T-cell (primary cell): ENCODE measurements at regions not wholly inside any gene's neighbourhood (a gene's known extent, or its start where the extent isn't known, plus 50 kb on each side); places are given as distances from the start of the nearest gene placed in this dataset.

Experiments used
- ATAC-seq, 4 experiments: fragments of 200-7000 bp in 3 of 4; fragments of 150-1000 bp in 1 of 4; cut with Tn5 transposase; replicated peaks in 1 of 4; 1 replicate in 3 of 4; 2 replicates in 1 of 4; pipeline ENCODE4 v1.10.0; 2021; ENCODE audit warnings: moderate library complexity in 3 of 4, mild to moderate bottlenecking in 2 of 4, moderate number of reproducible peaks in 1 of 4
- CTCF ChIA-PET, 2 donors: fragments of 300-600 bp; sonication (Branson Sonifier 250); formaldehyde crosslinking; loops; one replicate each; lab custom pipeline; 2022; ENCODE audit warnings: antibody characterized with exemption in 2 of 2; lab: Charles Lee
- POLR2A ChIA-PET, 2 donors: fragments of 300-600 bp; sonication (Branson Sonifier 250); formaldehyde crosslinking; loops; one replicate each; lab custom pipeline; 2022; ENCODE audit warnings: antibody characterized with exemption in 2 of 2; lab: Charles Lee
- DNase-seq, 35 experiments: peaks; one replicate each; pipeline versions ENCODE4 v3.0.0 to v3.0.0-alpha.2; 2013 to 2023
- H3K27ac ChIP-seq: one replicate; pipeline ENCODE4 v1.5.1; 2013; ENCODE audit warnings: low read length
- H3K27me3 ChIP-seq, 2 experiments: replicated peaks in 1 of 2; 1 replicate in 1 of 2; 2 replicates in 1 of 2; pipeline versions ENCODE4 v1.6.1 to v1.7.0; 2013; ENCODE audit warnings: low read length in 1 of 2, mixed read lengths in 1 of 2; ENCODE audit not compliant: control insufficient read depth in 2 of 2, insufficient read depth in 2 of 2; ENCODE audit errors: extremely low read depth in 1 of 2
- H3K36me3 ChIP-seq, 2 donors: 1 replicate in 1 of 2; 2 replicates in 1 of 2; pipeline versions ENCODE4 v1.6.1 to v1.7.0; 2013; ENCODE audit warnings: low read length in 1 of 2; ENCODE audit not compliant: control insufficient read depth in 2 of 2, insufficient read depth in 1 of 2; ENCODE audit errors: extremely low read depth in 1 of 2
- H3K4me1 ChIP-seq, 2 experiments: 1 replicate in 1 of 2; 2 replicates in 1 of 2; pipeline versions ENCODE4 v1.6.1 to v1.7.0; 2013; ENCODE audit warnings: low read length in 2 of 2, mixed read lengths in 1 of 2; ENCODE audit not compliant: insufficient read depth in 2 of 2, control insufficient read depth in 1 of 2; ENCODE audit errors: extremely low read depth in 1 of 2
- H3K4me3 ChIP-seq, 2 donors: 1 replicate in 1 of 2; 2 replicates in 1 of 2; pipeline versions ENCODE4 v1.5.1 to v1.7.0; 2013; ENCODE audit warnings: mild to moderate bottlenecking in 2 of 2, low read length in 1 of 2, moderate library complexity in 1 of 2; ENCODE audit not compliant: control insufficient read depth in 1 of 2; ENCODE audit errors: extremely low read depth in 1 of 2
- H3K9me3 ChIP-seq: 2 replicates; pipeline ENCODE4 v1.7.0; 2013
- H3K27ac Mint-ChIP-seq, 2 donors: one replicate each; pipeline ENCODE4 v1.8.0; 2020 to 2021; ENCODE audit warnings: mild to moderate bottlenecking in 2 of 2, mixed read lengths in 2 of 2
- H3K27me3 Mint-ChIP-seq, 2 donors: one replicate each; pipeline ENCODE4 v1.8.0; 2021 to 2022; ENCODE audit warnings: mixed read lengths in 2 of 2
- H3K36me3 Mint-ChIP-seq: one replicate; pipeline ENCODE4 v1.8.0; 2021; ENCODE audit warnings: mixed read lengths
- H3K4me1 Mint-ChIP-seq, 3 donors: one replicate each; pipeline ENCODE4 v1.8.0; 2020 to 2022; ENCODE audit warnings: mixed read lengths in 3 of 3, mild to moderate bottlenecking in 1 of 3
- H3K4me3 Mint-ChIP-seq, 3 donors: one replicate each; pipeline ENCODE4 v1.8.0; 2020 to 2022; ENCODE audit warnings: mild to moderate bottlenecking in 3 of 3, mixed read lengths in 3 of 3, moderate library complexity in 3 of 3
- H3K9me3 Mint-ChIP-seq, 3 donors: one replicate each; pipeline ENCODE4 v1.8.0; 2020 to 2022; ENCODE audit warnings: mixed read lengths in 3 of 3
- WGBS: methylation state at CpG from one replicate; pipeline ENCODE4 v1.1.5; 2013; ENCODE audit warnings: missing lambda C conversion rate; ENCODE audit not compliant: insufficient coverage; 5-methylcytosine and 5-hydroxymethylcytosine counted together

DNA sequence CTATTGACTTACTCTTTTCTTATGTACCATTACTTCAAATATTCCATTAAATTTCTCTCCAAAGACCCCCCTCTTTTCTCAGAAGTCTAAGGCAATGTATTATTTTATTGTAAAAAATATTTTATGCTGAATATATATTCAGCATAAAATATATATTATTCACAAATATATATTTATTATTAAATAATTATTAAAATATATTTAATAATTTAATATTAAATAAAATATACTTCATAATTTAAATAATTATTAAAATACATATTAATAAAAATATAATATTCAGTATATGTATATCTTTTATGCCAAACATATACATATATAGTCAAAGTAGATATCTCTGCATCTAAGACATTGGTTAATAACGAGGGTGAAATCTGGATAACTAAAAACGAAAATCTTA, 418.4 kb downstream of the GASK1B start:
- Histone ChIP-seq H3K4me1 (no peaks in the 10 kb centered on the region), H3K9me3 (no peaks in the 10 kb centered on the region), H3K27ac (no peak overlapping the region), H3K4me3 (no peak overlapping the region), H3K27me3 (no peaks in the 10 kb centered on the region), H3K36me3 (no peaks in the 10 kb centered on the region)
- no peaks in the 10 kb centered on the region for H3K27me3 Mint-ChIP-seq
- H3K4me3 Mint-ChIP-seq: no peak overlapping the region
- H3K4me1 Mint-ChIP-seq: no peaks in the 10 kb centered on the region
- ChIA-PET POLR2A (no interaction called here), CTCF (no interaction called here)
- no CpG with 5 or more reads among the region's 2 CpGs for WGBS
- DNase-seq (no peak), ATAC-seq (no peak)
- H3K9me3 Mint-ChIP-seq: peaks cover 10 to 27% (median 14%) of the 10 kb centered on the region in 3 donors
- no peaks in the 10 kb centered on the region for H3K36me3 Mint-ChIP-seq
- H3K27ac Mint-ChIP-seq: no peak overlapping the region

- no peaks in the 10 kb centered on the region for H3K9me3 ChIP-seq
- ChIA-PET POLR2A (no interaction called here), CTCF (no interaction called here)
- no peak overlapping the region for H3K27ac ChIP-seq
- no peaks in the 10 kb centered on the region for H3K27me3 Mint-ChIP-seq
- no peaks in the 10 kb centered on the region for H3K4me1 ChIP-seq
- no peaks in the 10 kb centered on the region for H3K36me3 ChIP-seq
- H3K9me3 Mint-ChIP-seq: peaks cover 12 to 17% (median 14%) of the 10 kb centered on the region in 3 donors
- no peaks in the 10 kb centered on the region for H3K27me3 ChIP-seq
- whole genome bisulfite sequencing: no CpG with 5 or more reads among the region's 2 CpGs
- no peak overlapping the region for H3K4me3 ChIP-seq
- no peak overlapping the region for H3K27ac Mint-ChIP-seq
- no peaks in the 10 kb centered on the region for H3K36me3 Mint-ChIP-seq
- ATAC-seq (no peak), DNase-seq (no peak)
- H3K4me3 Mint-ChIP-seq: no peak overlapping the region
- H3K4me1 Mint-ChIP-seq: no peaks in the 10 kb centered on the region
These were observed 421.2 kb downstream of the GASK1B start for GRCh38 chr4:157751631-157752030.

GRCh38 chr4:157741642-157742041, 431.2 kb downstream of the GASK1B start:
- H3K4me1 ChIP-seq: no peaks in the 10 kb centered on the region
- no peaks in the 10 kb centered on the region for H3K4me1 Mint-ChIP-seq
- H3K27me3 ChIP-seq: no peaks in the 10 kb centered on the region
- H3K4me3 Mint-ChIP-seq: no peak overlapping the region
- CTCF ChIA-PET: no interaction called here
- no peaks in the 10 kb centered on the region for H3K9me3 ChIP-seq
- POLR2A ChIA-PET: no interaction called here
- DNase-seq (no peak), ATAC-seq (no peak)
- H3K36me3 ChIP-seq: no peaks in the 10 kb centered on the region
- H3K27me3 Mint-ChIP-seq: no peaks in the 10 kb centered on the region
- peaks cover 5 to 9% (median 8%) of the 10 kb centered on the region in 3 donors for H3K9me3 Mint-ChIP-seq
- H3K36me3 Mint-ChIP-seq: no peaks in the 10 kb centered on the region
- H3K27ac Mint-ChIP-seq: no peak overlapping the region
- WGBS: no CpG with 5 or more reads among the region's 1 CpG
- no peak overlapping the region for H3K4me3 ChIP-seq
- no peak overlapping the region for H3K27ac ChIP-seq

DNA sequence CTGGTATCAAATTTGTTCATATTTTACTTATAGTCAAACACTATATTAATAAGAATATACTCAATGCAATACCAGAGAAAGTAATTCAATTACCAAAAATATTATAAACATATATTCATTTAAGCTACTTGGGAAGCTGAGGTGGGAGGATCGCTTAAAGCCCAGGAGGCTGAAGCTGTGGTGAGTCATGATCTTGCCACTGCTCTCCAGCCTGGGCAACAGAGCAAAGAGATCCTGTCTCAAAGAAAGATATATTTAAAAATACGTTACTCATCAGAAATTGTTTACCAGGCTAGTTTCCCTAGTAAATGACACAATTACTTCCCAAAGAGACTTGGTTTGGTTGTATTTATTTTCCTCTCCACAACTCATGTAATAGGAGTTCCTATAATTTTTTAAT, 433.6 kb downstream of the GASK1B start:
- H3K4me3 ChIP-seq: no peak overlapping the region
- POLR2A ChIA-PET: no interaction called here
- H3K9me3 ChIP-seq: no peaks in the 10 kb centered on the region
- Mint-ChIP-seq H3K4me1 (no peaks in the 10 kb centered on the region), H3K27me3 (no peaks in the 10 kb centered on the region), H3K4me3 (no peak overlapping the region), H3K27ac (no peak overlapping the region), H3K9me3 (peaks cover under 1 to 6% (median 4%) of the 10 kb centered on the region in 3 donors), H3K36me3 (no peaks in the 10 kb centered on the region)
- ATAC-seq: no peak
- WGBS: no CpG with 5 or more reads among the region's 2 CpGs
- H3K27ac ChIP-seq: no peak overlapping the region
- H3K4me1 ChIP-seq: no peaks in the 10 kb centered on the region
- H3K36me3 ChIP-seq: no peaks in the 10 kb centered on the region
- CTCF ChIA-PET: no interaction called here
- no peaks in the 10 kb centered on the region for H3K27me3 ChIP-seq
- DNase-seq: no peak

GRCh38 chr4:157728215-157728614, 444.6 kb downstream of the GASK1B start:
- no peaks in the 10 kb centered on the region for H3K27me3 ChIP-seq
- no peak overlapping the region for H3K27ac ChIP-seq
- Mint-ChIP-seq H3K9me3 (peaks cover 8 to 14% (median 12%) of the 10 kb centered on the region in 3 donors), H3K27me3 (no peaks in the 10 kb centered on the region), H3K4me1 (no peaks in the 10 kb centered on the region), H3K4me3 (no peak overlapping the region), H3K36me3 (no peaks in the 10 kb centered on the region), H3K27ac (no peak overlapping the region)
- H3K9me3 ChIP-seq: no peaks in the 10 kb centered on the region
- H3K4me1 ChIP-seq: no peaks in the 10 kb centered on the region
- POLR2A ChIA-PET: no interaction called here
- H3K36me3 ChIP-seq: no peaks in the 10 kb centered on the region
- DNase-seq: no peak
- ATAC-seq: no peak
- WGBS: 50% methylated on average over 2 of the region's 3 CpGs
- no peak overlapping the region for H3K4me3 ChIP-seq
- CTCF ChIA-PET: no interaction called here

GRCh38 chr4:157727163-157727562, 445.7 kb downstream of the GASK1B start:
- Histone ChIP-seq H3K4me1 (no peaks in the 10 kb centered on the region), H3K9me3 (no peaks in the 10 kb centered on the region), H3K36me3 (no peaks in the 10 kb centered on the region), H3K27ac (no peak overlapping the region), H3K4me3 (no peak overlapping the region), H3K27me3 (no peaks in the 10 kb centered on the region)
- Mint-ChIP-seq H3K4me3 (no peak overlapping the region), H3K27me3 (no peaks in the 10 kb centered on the region), H3K36me3 (no peaks in the 10 kb centered on the region), H3K4me1 (no peaks in the 10 kb centered on the region), H3K27ac (no peak overlapping the region), H3K9me3 (peaks cover 8 to 12% (median 10%) of the 10 kb centered on the region in 3 donors)
- ATAC-seq: no peak
- no CpG with 5 or more reads among the region's 2 CpGs for whole genome bisulfite sequencing
- ChIA-PET CTCF (no interaction called here), POLR2A (no interaction called here)
- DNase-seq: no peak

DNA sequence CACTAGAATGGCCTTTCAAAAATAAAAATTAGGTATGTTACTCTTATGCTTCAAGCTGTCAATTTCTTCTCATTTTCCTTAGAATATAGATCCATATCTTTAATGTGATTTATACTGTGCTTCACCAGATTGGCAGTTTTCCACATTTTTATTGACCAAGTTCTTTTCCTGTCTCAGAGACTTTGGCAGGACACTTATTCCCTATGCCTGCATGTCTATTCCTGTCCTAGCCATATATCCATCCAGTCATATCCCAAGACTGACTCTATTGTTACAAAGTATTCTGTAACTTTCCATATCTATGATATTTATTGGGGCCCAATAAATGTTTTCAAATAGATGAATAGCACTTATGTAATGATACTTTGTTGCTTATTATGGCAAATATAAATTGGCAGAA, 450.7 kb downstream of the GASK1B start:
- no peaks in the 10 kb centered on the region for H3K27me3 Mint-ChIP-seq
- POLR2A ChIA-PET: no interaction called here
- H3K4me1 ChIP-seq: no peaks in the 10 kb centered on the region
- H3K27me3 ChIP-seq: no peaks in the 10 kb centered on the region
- no peaks in the 10 kb centered on the region for H3K4me1 Mint-ChIP-seq
- ATAC-seq: no peak
- H3K9me3 ChIP-seq: no peaks in the 10 kb centered on the region
- H3K9me3 Mint-ChIP-seq: peaks cover 0 to 13% (median 8%) of the 10 kb centered on the region in 3 donors
- no peak overlapping the region for H3K4me3 ChIP-seq
- no peaks in the 10 kb centered on the region for H3K36me3 ChIP-seq
- DNase-seq: no peak
- no peaks in the 10 kb centered on the region for H3K36me3 Mint-ChIP-seq
- H3K27ac ChIP-seq: no peak overlapping the region
- CTCF ChIA-PET: no interaction called here
- no peak overlapping the region for H3K27ac Mint-ChIP-seq
- H3K4me3 Mint-ChIP-seq: no peak overlapping the region
